ENCODE measurements at regions not wholly inside any gene's neighbourhood (a gene's known extent, or its start where the extent isn't known, plus 50 kb on each side); places are given as distances from the start of the nearest gene placed in this dataset.

- ATAC-seq (ENCODE audit: low read depth in 2 of 2) = no peak
- no peak overlapping the region for H3K4me3 ChIP-seq (ENCODE audit: low read depth, low read length)
These were observed 140.4 kb upstream of the MAX start for GRCh38 chr14:65242732-65243134.

GRCh38 chr14:65243766-65244442, 141.6 kb upstream of the MAX start:
- H3K9me3 ChIP-seq (ENCODE audit: control insufficient read depth in 2 of 2, low read length in 2 of 2) = no peaks in the 10 kb centered on the region
- H3K4me1 ChIP-seq (ENCODE audit: control insufficient read depth, insufficient read depth, low read length, poor library complexity, severe bottlenecking) = peaks cover 5% of the 10 kb centered on the region
- H3K27me3 ChIP-seq (ENCODE audit: control insufficient read depth, insufficient read depth, low read length) = no peaks in the 10 kb centered on the region
- Mint-ChIP-seq H3K36me3 (peaks cover 3% of the 10 kb centered on the region), H3K4me1 (peaks cover 2 to 6% (median 5%) of the 10 kb centered on the region in 4 donors), H3K4me3 (no peak overlapping the region), H3K27me3 (no peaks in the 10 kb centered on the region), H3K27ac (no peak overlapping the region), H3K9me3 (peaks cover 0 to 4% (median 0%) of the 10 kb centered on the region in 7 donors)
- DNase-seq (peak in 1 of 3 donors; percentile 71), ATAC-seq (ENCODE audit: low read depth in 2 of 2) (peak in 1 of 2 donors; percentile 56)
- H3K4me3 ChIP-seq (ENCODE audit: low read depth, low read length) = peak overlapping the region; percentile 49
- H3K36me3 ChIP-seq (ENCODE audit: control insufficient read depth, insufficient read depth, low read length) = no peaks in the 10 kb centered on the region
- H3K27ac ChIP-seq (ENCODE audit: insufficient read depth, low read length, poor library complexity, severe bottlenecking) = no peak overlapping the region

More at GRCh38 chr14:65242732-65243134, 140.4 kb upstream of the MAX start:
- Mint-ChIP-seq H3K27ac (no peak overlapping the region), H3K4me3 (no peak overlapping the region), H3K4me1 (peaks cover 2 to 6% (median 5%) of the 10 kb centered on the region in 4 donors), H3K9me3 (peaks cover 0 to 4% (median 0%) of the 10 kb centered on the region in 7 donors), H3K27me3 (no peaks in the 10 kb centered on the region), H3K36me3 (peaks cover 3% of the 10 kb centered on the region)
- H3K4me1 ChIP-seq (ENCODE audit: control insufficient read depth, insufficient read depth, low read length, poor library complexity, severe bottlenecking) = peaks cover 5% of the 10 kb centered on the region
- H3K36me3 ChIP-seq (ENCODE audit: control insufficient read depth, insufficient read depth, low read length) = no peaks in the 10 kb centered on the region
- H3K27ac ChIP-seq (ENCODE audit: insufficient read depth, low read length, poor library complexity, severe bottlenecking) = no peak overlapping the region
- DNase-seq = no peak
- no peaks in the 10 kb centered on the region for H3K27me3 ChIP-seq (ENCODE audit: control insufficient read depth, insufficient read depth, low read length)
- H3K9me3 ChIP-seq (ENCODE audit: control insufficient read depth in 2 of 2, low read length in 2 of 2) = no peaks in the 10 kb centered on the region

- Mint-ChIP-seq H3K9me3 (peaks cover 0 to 4% (median 0%) of the 10 kb centered on the region in 7 donors), H3K36me3 (no peaks in the 10 kb centered on the region), H3K27ac (no peak overlapping the region), H3K4me1 (no peaks in the 10 kb centered on the region), H3K27me3 (peaks cover 6% of the 10 kb centered on the region), H3K4me3 (no peak overlapping the region)
- DNase-seq (no peak), ATAC-seq (ENCODE audit: low read depth in 2 of 2) (no peak)
- Histone ChIP-seq H3K36me3 (ENCODE audit: control insufficient read depth, insufficient read depth, low read length) (no peaks in the 10 kb centered on the region), H3K27me3 (ENCODE audit: control insufficient read depth, insufficient read depth, low read length) (no peaks in the 10 kb centered on the region), H3K9me3 (ENCODE audit: control insufficient read depth in 2 of 2, low read length in 2 of 2) (no peaks in the 10 kb centered on the region), H3K4me3 (ENCODE audit: low read depth, low read length) (no peak overlapping the region), H3K4me1 (ENCODE audit: control insufficient read depth, insufficient read depth, low read length, poor library complexity, severe bottlenecking) (no peaks in the 10 kb centered on the region), H3K27ac (ENCODE audit: insufficient read depth, low read length, poor library complexity, severe bottlenecking) (no peak overlapping the region)
These were observed 147.3 kb upstream of the MAX start for GRCh38 chr14:65249471-65250161.

- Mint-ChIP-seq H3K36me3 (no peaks in the 10 kb centered on the region), H3K4me1 (no peaks in the 10 kb centered on the region), H3K27me3 (peaks cover 6% of the 10 kb centered on the region), H3K27ac (no peak overlapping the region), H3K4me3 (no peak overlapping the region), H3K9me3 (peaks cover 0 to 4% (median 0%) of the 10 kb centered on the region in 7 donors)
- ATAC-seq (ENCODE audit: low read depth in 2 of 2) (no peak), DNase-seq (no peak)
- Histone ChIP-seq H3K36me3 (ENCODE audit: control insufficient read depth, insufficient read depth, low read length) (no peaks in the 10 kb centered on the region), H3K9me3 (ENCODE audit: control insufficient read depth in 2 of 2, low read length in 2 of 2) (no peaks in the 10 kb centered on the region), H3K4me3 (ENCODE audit: low read depth, low read length) (no peak overlapping the region), H3K27me3 (ENCODE audit: control insufficient read depth, insufficient read depth, low read length) (no peaks in the 10 kb centered on the region), H3K4me1 (ENCODE audit: control insufficient read depth, insufficient read depth, low read length, poor library complexity, severe bottlenecking) (no peaks in the 10 kb centered on the region), H3K27ac (ENCODE audit: insufficient read depth, low read length, poor library complexity, severe bottlenecking) (no peak overlapping the region)
These were observed 147.8 kb upstream of the MAX start for GRCh38 chr14:65250162-65250495.

- no peak overlapping the region for H3K27ac ChIP-seq (ENCODE audit: insufficient read depth, low read length, poor library complexity, severe bottlenecking)
- no peak overlapping the region for H3K27ac Mint-ChIP-seq
- no peaks in the 10 kb centered on the region for H3K4me1 Mint-ChIP-seq
- no peaks in the 10 kb centered on the region for H3K36me3 ChIP-seq (ENCODE audit: control insufficient read depth, insufficient read depth, low read length)
- no peaks in the 10 kb centered on the region for H3K9me3 Mint-ChIP-seq
- H3K36me3 Mint-ChIP-seq = no peaks in the 10 kb centered on the region
- peaks cover 6% of the 10 kb centered on the region for H3K27me3 Mint-ChIP-seq
- H3K9me3 ChIP-seq (ENCODE audit: control insufficient read depth in 2 of 2, low read length in 2 of 2) = no peaks in the 10 kb centered on the region
- H3K4me3 Mint-ChIP-seq = no peak overlapping the region
- no peaks in the 10 kb centered on the region for H3K4me1 ChIP-seq (ENCODE audit: control insufficient read depth, insufficient read depth, low read length, poor library complexity, severe bottlenecking)
- no peak for DNase-seq
- H3K4me3 ChIP-seq (ENCODE audit: low read depth, low read length) = no peak overlapping the region
- H3K27me3 ChIP-seq (ENCODE audit: control insufficient read depth, insufficient read depth, low read length) = no peaks in the 10 kb centered on the region
- no peak for ATAC-seq (ENCODE audit: low read depth in 2 of 2)
These were observed 148.9 kb upstream of the MAX start for GRCh38 chr14:65251213-65251612.

GRCh38 chr14:65252482-65253255, 150.4 kb upstream of the MAX start:
- H3K9me3 Mint-ChIP-seq = peaks cover 0 to 2% (median 0%) of the 10 kb centered on the region in 7 donors
- no peak overlapping the region for H3K27ac ChIP-seq (ENCODE audit: insufficient read depth, low read length, poor library complexity, severe bottlenecking)
- no peaks in the 10 kb centered on the region for H3K4me1 ChIP-seq (ENCODE audit: control insufficient read depth, insufficient read depth, low read length, poor library complexity, severe bottlenecking)
- no peak overlapping the region for H3K27ac Mint-ChIP-seq
- ATAC-seq (ENCODE audit: low read depth in 2 of 2) (no peak), DNase-seq (no peak)
- peaks cover 6% of the 10 kb centered on the region for H3K27me3 Mint-ChIP-seq
- no peaks in the 10 kb centered on the region for H3K27me3 ChIP-seq (ENCODE audit: control insufficient read depth, insufficient read depth, low read length)
- no peaks in the 10 kb centered on the region for H3K9me3 ChIP-seq (ENCODE audit: control insufficient read depth in 2 of 2, low read length in 2 of 2)
- no peaks in the 10 kb centered on the region for H3K36me3 Mint-ChIP-seq
- no peak overlapping the region for H3K4me3 Mint-ChIP-seq
- no peak overlapping the region for H3K4me3 ChIP-seq (ENCODE audit: low read depth, low read length)
- no peaks in the 10 kb centered on the region for H3K36me3 ChIP-seq (ENCODE audit: control insufficient read depth, insufficient read depth, low read length)
- H3K4me1 Mint-ChIP-seq = no peaks in the 10 kb centered on the region

- H3K27ac Mint-ChIP-seq = no peak overlapping the region
- DNase-seq = no peak
- H3K27me3 Mint-ChIP-seq = peaks cover under 1% of the 10 kb centered on the region
- ATAC-seq (ENCODE audit: low read depth in 2 of 2) = no peak
- H3K4me1 ChIP-seq (ENCODE audit: control insufficient read depth, insufficient read depth, low read length, poor library complexity, severe bottlenecking) = no peaks in the 10 kb centered on the region
- H3K27ac ChIP-seq (ENCODE audit: insufficient read depth, low read length, poor library complexity, severe bottlenecking) = no peak overlapping the region
- H3K4me3 Mint-ChIP-seq = no peak overlapping the region
- H3K4me1 Mint-ChIP-seq = peaks cover 0 to 2% (median 0%) of the 10 kb centered on the region in 4 donors
- peaks cover 0 to 4% (median 2%) of the 10 kb centered on the region in 7 donors for H3K9me3 Mint-ChIP-seq
- no peak overlapping the region for H3K4me3 ChIP-seq (ENCODE audit: low read depth, low read length)
- no peaks in the 10 kb centered on the region for H3K9me3 ChIP-seq (ENCODE audit: control insufficient read depth in 2 of 2, low read length in 2 of 2)
- no peaks in the 10 kb centered on the region for H3K27me3 ChIP-seq (ENCODE audit: control insufficient read depth, insufficient read depth, low read length)
- no peaks in the 10 kb centered on the region for H3K36me3 ChIP-seq (ENCODE audit: control insufficient read depth, insufficient read depth, low read length)
- no peaks in the 10 kb centered on the region for H3K36me3 Mint-ChIP-seq
These were observed 152.8 kb upstream of the MAX start for GRCh38 chr14:65255029-65255545.

Data from CD4-positive, CD25-positive, alpha-beta regulatory T cell (primary cell).